Stimulated activated CD4-positive, alpha-beta T cell treated with anti-CD3 and anti-CD28 coated beads, Interleukin-1b, Interleukin-23, amount 100 ng/mL, for 4 hours (primary cell): ENCODE measurements at regions not wholly inside any gene's neighbourhood (a gene's known extent, or its start where the extent isn't known, plus 50 kb on each side); places are given as distances from the start of the nearest gene placed in this dataset.
"Not testable (repeated sequence)": the region's sequence is repeated elsewhere in the genome, so short reads cannot be mapped to it uniquely, and the experiment has no call there.

Source experiments
- DNase-seq, 2 donors: peaks; one replicate each; pipeline ENCODE4 v3.0.0-alpha.2; 2020; ENCODE audit warnings: low read depth in 2 of 2

- DNase-seq: no peak
Observed at GRCh38 chr4:28073860-28074555, 1213.4 kb downstream of the STIM2 start.

DNA sequence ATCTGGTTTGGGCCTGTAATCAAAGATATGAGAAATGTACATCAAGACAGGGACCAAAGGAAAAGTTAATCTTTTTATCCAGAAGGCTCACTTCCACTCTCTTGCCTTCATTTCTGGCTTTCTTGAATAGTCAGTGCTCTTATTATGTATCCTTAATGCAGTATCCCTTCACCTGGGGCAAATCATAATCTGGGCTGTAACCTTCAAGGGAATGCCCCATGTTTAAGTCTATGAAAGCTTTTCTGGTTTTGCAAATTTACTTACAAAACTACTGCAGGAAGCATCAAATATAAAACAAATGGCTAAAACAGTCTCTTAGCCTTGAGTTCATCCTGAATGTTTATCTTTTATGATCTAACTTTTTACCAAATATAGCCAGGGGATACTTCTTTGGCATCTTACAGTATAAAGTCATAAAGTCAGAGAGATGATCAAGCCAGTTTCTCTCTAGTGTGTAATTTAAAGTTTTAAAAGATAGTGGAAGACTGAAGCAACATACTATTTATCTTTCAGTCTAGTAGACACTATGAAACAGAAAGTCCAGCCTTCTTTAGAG is 1214.8 kb downstream of the STIM2 start:
- no peak for DNase-seq

DNA sequence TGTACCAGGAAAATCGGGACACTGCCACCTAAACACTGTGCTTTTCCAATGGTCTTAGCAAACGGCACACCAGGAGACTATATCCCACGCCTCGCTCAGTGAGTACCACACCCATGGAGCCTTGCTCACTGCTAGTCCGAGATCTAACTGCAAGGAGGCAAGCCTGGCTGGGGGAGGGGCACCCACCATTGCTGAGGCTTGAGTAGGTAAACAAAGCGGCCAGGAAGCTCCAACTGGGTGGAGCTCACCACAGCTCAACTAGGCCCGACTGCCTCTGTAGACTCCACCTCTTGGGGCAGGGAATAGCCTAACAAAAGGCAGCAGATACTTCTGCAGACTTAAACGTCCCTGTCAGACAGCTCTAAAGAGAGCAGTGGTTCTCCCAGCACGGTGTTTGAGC is 1216.6 kb downstream of the STIM2 start:
- DNase-seq: not testable (repeated sequence)

DNA sequence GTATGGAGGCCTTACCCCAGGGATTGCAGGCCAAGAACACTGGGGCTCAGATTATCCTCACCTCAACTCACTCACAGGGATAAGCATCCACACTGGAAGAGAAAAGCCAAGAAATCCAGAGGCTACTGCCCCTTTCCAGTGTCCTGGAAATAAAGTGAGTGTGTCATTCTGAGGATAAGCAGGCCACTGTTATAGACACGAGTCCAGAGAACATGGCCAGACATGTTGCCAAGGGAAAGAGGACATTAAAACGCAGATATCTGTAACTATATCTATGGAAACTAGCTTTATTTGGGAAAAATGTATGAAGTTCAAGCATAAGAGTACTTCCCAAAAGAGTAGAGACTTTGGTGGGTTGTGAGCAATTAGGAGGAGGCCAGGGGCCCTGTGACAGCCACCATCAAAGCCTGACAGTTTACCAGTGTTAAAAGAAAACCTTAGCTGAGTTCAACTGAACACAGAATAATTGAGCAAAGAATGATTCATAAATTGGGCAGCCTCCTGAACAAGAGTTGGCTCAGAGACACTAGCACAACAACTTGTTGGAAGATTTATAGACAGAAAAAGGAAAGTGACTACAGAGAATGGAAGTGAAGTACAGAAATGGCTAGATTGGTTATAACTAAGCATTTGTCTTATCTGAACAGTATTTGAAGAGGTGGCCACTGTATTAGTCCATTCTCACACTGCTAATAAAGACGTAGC is 1222.2 kb downstream of the STIM2 start:
- DNase-seq: no peak

GRCh38 chr4:28092610-28093009 is 1232.0 kb downstream of the STIM2 start:
- no peak for DNase-seq

DNA sequence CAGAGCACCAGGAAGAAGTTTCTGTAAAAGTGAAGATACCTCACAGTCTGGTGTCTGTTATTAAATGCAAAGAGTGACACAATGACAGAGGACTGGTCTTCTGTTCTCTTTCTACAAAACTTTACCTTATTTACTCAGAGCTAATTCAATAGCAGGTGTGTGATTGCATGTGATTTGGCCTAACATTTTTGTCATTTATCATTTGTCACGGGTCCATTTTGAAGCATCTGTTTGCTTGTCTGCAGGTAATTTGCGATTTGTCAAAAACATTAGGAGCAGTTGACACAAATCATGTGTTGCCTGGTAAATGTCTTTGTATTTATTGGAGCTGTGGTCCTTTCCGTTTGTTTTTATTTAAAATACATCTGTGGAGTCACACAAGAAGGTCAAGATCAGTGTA is 1232.4 kb downstream of the STIM2 start:
- no peak for DNase-seq

DNA sequence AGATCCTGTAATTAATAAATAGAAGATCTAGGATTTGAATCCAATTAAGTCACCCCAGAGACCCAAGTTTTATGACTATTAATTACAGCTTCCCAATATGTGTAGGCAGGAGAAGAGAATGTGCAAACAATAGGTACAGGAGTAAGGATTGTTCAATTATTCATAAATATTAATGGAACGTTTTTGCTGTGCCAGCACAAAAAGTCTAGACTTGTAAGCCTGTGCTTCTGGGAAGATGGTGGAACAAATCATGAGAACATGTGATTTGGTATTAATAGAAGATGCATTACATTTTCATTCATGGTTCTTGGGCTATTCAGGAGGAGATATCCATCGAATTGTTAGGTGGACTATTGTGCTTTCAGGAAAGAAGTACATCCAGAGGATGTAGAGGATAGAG is 1240.9 kb downstream of the STIM2 start:
- DNase-seq: no peak

DNA sequence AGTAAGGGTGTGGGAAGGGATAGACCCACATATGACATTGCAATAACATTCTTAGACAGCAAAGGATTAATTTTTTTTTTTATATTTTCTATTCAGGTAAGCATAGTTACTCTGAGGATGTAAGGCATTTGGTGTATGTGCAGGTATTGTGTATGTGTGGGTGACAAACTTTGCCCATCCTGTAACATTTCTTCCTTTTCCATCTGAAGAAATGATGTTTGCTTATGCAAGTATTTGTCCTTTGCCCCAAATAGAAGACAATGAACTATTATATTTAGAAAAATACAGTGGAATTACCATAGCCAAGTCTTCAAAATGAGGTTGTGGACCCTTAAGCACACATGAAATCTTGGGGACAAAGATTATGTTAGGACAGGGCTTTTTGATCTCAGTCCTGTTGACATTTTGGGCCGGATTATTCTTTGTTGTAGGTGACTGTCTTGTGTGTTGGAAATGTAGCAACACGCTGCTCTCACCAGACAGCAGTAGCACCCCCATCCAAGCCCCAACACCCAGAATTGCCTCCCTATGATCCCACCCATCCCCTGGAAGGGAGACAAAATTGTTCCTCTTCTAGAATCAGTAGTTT is 1244.7 kb downstream of the STIM2 start:
- no peak for DNase-seq

GRCh38 chr4:28106155-28106554 is 1245.5 kb downstream of the STIM2 start:
- DNase-seq: no peak

DNA sequence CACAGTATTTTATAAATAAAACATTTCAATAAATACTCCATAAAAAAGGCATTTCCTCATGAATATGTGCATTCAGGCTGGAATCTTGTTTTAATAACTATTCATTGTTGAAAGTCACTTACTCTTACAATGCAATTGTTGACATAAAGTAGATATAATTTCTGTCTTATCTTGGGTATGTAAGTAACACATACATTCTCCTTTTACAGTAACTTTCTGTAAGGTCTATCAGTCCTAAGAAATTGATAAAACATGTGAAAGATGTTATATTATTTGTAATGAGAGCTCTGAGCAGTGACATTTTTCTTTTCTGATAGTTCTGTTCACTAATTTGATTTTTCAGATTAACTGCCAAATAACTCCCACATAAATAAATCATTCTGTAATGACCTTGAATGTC is 1249.2 kb downstream of the STIM2 start:
- no peak for DNase-seq

GRCh38 chr4:28112691-28113335 is 1252.2 kb downstream of the STIM2 start:
- not testable (repeated sequence) for DNase-seq

DNA sequence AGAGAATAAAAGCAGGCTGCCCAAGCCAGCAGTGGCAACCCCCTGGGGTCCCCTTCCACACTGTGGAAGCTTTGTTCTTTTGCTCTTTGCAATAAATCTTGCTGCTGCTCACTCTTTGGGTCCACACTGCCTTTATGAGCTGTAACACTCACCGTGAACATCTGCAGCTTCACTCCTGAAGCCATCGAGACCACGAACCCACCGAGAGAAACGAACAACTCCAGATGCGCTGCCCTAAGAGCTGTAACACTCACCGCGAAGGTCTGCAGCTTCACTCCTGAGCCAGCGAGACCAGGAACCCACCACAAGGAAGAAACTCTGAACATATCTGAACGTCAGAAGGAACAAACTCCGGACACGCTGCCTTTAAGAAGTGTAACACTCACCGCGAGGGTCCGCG is 1252.9 kb downstream of the STIM2 start:
- DNase-seq: not testable (repeated sequence)

DNA sequence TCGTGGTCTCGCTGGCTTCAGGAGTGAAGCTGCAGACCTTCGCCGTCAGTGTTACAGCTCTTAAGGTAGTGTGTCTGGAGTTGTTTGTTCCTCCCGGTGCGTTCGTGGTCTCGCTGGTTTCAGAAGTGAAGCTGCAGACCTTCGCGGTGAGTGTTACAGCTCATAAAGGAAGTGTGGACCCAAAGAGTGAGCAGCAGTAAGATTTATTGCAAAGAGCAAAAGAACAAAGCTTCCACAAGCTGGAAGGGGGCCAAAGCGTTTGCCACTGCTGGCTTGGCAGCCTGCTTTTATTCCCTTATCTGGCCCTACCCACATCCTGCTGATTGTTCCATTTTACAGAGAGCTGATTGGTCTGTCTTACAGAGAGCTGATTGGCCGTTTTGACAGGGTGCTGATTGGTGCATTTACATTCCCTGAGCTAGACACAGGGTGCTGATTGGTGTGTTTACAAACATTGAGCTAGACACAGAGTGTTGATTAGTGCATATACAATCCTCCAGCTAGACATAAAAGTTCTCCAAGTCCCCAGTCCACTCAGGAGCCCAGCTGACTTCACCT is 1256.0 kb downstream of the STIM2 start:
- DNase-seq: not testable (repeated sequence)

DNA sequence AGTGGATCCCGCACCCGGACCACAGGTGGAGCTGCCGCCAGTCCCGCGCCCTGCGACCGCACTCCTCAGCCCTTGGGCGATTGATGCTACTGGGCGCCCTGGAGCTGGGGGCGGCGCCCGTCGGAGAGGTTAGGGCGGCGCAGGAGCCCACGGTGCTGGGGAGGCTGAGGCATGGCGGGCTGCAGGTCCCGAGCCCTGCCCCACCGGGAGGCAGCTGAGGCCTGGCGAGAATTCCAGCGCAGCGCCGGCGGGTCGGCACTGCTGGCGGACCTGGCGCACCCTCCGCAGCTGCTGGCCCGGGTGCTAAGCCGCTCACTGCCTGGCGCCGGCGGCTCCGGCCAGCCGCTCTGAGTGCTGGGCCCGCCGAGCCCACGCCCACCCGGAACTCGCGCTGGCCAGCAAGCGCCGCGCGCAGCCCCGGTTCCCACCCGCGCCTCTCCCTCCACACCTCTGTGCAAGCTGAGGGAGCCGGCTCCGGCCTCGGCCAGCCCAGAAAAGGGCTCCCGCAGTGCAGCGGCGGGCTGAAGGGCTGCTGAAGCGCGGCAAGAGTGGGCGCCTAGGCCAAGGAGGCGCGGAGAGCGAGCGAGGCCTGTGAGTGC is 1256.5 kb downstream of the STIM2 start:
- no peak for DNase-seq

- no peak for DNase-seq
Observed at GRCh38 chr4:28146191-28146590, 1285.5 kb downstream of the STIM2 start.

GRCh38 chr4:28148221-28148620 is 1287.6 kb downstream of the STIM2 start:
- no peak for DNase-seq

- no peak for DNase-seq
Observed at GRCh38 chr4:28149762-28150161, 1289.1 kb downstream of the STIM2 start.

DNA sequence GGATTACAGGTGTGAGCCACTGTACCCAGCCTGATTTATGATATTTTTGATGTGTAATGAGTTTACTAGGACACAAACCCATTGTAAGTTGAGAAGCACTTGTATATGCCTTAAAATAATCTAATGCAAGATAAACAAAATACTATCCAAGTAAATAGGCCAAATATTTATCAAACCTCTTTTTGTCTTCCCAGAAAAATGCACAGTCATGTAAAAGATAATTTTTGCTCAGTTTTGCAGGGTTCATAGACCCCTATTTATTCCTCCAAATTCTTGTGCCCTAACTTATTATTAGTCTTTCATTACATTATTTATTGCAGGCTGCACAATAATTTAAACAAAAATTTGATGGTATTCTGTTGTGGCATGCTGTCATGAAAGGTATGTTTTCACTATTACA is 1290.7 kb downstream of the STIM2 start:
- no peak for DNase-seq

- DNase-seq: no peak
Observed at GRCh38 chr4:28167411-28167810, 1306.8 kb downstream of the STIM2 start.

GRCh38 chr4:28176942-28177341 is 1316.3 kb downstream of the STIM2 start:
- no peak for DNase-seq

DNA sequence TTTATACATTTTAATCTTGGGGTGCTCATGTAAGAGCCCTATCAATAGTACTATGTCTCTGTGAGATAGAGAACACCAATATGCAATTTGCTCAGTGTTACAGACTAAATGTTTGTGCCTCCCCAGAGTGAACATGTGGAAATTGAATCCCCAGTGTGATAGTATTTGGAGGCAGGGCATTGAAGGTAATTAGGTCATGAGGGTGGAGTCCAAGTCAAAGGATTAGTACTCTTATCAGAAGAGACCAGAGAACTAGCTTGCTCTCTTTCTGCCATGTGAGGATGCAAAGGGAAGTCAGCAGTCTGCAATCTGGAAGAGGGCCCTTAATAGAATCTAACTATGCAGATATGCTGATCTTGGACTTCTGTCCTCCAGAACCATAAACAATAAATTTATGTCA is 1317.0 kb downstream of the STIM2 start:
- no peak for DNase-seq

DNA sequence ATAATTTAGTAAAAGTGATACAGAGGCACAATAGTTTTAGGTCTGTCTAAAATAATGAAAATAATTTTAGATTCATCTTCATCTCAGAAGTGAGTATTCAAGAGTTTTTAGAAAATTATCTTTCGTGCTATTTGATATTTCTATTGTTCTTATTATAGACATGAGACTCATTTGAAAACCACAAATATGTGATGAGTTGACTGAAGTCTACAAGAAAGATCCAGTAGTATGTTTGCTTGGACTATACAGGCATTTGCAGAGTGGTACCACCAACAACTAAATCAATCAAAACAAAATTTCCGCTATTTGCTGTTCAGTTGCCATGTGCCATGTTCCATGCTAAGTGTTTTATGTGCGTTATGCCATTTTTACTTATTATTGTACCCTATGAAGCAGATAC is 1318.5 kb downstream of the STIM2 start:
- no peak for DNase-seq
